ENCODE measurements at regions not wholly inside any gene's neighbourhood (a gene's known extent, or its start where the extent isn't known, plus 50 kb on each side); places are given as distances from the start of the nearest gene placed in this dataset.

DNA sequence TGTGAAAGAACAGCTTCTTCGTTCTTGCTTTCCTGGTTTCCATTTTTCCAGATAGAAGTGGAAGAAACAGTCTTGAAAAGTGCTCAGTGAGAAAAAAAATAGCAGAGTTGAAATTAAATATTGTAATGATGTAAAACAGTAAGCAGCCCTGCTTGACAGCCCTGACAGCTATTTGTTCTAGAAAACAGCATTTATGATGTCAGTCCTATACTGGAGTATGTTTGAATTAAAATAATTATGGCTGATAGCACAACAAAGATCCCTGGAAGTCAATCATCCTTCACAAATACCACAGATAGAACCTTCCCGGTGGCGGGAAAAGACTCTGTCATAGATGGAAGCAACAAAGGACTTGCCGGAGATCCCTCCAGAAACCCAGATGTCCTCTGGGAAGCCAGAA lies 298.0 kb upstream of the TNRC6C start:
- TF ChIP-seq, protein P1, sequence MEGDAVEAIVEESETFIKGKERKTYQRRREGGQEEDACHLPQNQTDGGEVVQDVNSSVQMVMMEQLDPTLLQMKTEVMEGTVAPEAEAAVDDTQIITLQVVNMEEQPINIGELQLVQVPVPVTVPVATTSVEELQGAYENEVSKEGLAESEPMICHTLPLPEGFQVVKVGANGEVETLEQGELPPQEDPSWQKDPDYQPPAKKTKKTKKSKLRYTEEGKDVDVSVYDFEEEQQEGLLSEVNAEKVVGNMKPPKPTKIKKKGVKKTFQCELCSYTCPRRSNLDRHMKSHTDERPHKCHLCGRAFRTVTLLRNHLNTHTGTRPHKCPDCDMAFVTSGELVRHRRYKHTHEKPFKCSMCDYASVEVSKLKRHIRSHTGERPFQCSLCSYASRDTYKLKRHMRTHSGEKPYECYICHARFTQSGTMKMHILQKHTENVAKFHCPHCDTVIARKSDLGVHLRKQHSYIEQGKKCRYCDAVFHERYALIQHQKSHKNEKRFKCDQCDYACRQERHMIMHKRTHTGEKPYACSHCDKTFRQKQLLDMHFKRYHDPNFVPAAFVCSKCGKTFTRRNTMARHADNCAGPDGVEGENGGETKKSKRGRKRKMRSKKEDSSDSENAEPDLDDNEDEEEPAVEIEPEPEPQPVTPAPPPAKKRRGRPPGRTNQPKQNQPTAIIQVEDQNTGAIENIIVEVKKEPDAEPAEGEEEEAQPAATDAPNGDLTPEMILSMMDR (IDR thresholded peaks at IDR 0.05; ENCODE audit: insufficient read depth, low read length, poor library complexity, severe bottlenecking), result no peak
- no peak for TF ChIP-seq EZH2phosphoT487 (conservative IDR thresholded peaks at IDR 0.05; ENCODE audit: low read length)
